Left forelimb (tissue), 1 donor: ENCODE measurements at regions not wholly inside any gene's neighbourhood (a gene's known extent, or its start where the extent isn't known, plus 50 kb on each side); places are given as distances from the start of the nearest gene placed in this dataset.
"Not testable (repeated sequence)": the region's sequence is repeated elsewhere in the genome, so short reads cannot be mapped to it uniquely, and the experiment has no call there.

Source experiments
- DNase-seq: peaks from one replicate; pipeline ENCODE4 v3.0.0-alpha.2; 2018; ENCODE audit warnings: low spot score

DNA sequence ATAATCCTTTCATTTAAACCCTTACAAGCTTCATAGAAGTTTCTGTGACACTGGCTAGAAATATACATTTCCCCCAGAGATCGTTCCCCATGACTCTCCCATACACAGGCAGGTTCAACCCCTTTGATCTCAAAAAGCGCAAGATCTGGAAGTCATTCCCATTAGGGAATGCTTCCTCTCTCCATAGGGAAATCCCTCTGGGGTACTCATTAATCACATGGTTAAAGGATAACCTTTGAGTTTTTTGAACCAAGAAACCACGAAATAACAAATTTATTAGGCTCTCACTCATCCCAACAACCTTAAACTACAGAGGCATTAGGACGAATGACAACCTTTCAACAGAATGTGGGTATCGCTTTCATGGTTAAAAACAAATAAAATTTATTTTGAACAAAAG lies 211.9 kb upstream of the PRICKLE2 start:
- DNase-seq = no peak

DNA sequence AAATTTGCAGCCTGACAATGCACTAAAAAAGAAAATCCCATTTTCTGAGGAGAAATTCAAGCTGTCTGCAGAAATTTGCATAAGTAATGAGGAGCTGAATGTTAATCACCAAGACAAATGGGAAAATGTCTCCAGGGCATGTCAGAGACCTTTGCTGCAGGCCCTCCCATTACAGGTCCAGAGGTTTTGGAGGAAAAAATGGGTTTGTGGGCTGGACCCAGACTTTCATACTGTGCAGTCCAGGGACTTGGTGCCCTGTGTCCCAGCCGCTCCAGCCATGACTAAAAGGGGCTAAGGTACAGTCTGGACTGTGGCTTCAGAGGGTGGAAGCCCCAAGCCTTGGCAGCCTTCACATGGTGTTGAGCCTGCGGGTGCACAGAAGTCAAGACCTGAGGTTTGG lies 209.8 kb upstream of the PRICKLE2 start:
- DNase-seq = not testable (repeated sequence)

DNA sequence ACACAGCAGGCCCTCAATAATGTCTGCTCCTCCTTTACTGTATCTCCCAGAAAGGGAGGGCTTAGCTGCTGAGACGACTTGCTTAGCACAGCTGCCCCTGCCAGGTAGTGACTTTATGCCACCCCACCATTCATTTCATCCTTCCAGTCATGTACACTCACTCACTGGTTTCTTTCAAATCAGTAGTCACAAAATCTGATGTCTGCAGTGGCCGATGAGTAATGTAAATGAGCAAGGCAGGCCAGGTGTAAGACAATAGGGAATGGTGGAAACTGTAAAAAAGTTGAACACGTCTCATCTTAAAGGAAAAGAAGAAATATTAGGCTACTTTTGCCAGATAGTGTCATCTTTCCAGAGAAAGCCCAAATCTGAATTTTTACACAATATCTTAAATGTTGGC lies 207.6 kb upstream of the PRICKLE2 start:
- DNase-seq = no peak

DNA sequence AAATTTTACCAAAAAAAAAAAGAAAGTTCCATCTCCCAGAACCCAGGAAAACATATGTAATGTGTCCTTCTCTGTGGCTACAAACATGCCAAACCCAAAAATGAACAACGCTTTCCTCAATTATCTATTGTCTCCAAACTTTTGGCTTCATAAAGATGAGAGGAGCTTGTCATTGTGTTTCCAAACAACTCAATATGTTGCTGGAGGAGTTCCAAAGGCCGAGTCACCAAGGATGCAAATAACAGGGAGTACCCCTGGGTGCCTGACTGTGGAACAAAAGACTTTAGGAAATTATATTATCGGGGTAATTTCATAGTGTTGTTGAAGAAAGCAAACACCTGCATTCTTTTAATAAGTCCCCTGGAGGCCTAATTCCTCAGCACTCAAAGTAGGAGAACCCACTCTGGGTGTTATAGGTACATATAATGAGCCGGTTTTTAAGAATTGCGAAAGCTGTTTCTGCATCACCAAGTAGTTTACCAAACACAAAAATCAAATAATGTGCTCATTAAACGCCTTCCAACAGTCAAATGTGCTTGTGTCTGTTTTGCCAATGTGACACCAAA lies 206.3 kb upstream of the PRICKLE2 start:
- no peak for DNase-seq

DNA sequence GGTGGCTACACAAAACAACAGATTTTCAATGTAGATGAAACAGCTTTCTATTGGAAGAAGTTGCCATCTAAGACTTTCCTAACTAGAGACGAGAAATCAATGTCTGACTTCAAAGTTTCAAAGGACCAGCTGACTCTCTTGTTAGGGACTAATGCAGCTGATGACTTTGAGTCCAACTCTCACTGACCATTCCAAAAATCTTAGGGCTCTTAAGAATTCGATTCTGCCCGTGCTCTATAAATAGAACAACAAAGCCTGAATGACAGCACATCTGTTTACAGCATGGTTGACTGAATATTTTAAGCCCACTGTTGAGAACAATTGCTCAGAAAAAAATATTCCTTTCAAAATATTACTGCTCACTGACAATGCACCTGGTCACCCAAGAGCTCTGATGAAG lies 202.4 kb upstream of the PRICKLE2 start:
- no peak for DNase-seq

DNA sequence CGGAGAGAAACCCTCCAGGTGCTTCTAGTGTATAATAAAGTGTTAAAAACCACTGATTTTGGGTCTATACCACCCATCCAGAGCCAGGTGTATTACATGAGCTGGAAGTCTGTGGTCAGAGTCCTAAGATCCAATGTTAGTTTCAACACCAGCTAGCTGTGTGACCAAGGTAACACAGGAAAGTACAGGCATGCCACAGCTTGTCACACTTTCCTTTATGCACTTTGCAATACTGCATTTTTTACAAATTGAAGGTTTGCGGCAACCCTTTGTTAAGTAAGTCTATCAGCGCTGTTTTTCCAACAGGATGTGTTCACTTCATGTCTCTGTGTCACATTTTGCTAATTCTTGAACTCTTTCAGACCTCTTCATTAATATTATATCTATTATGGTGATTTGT lies 201.3 kb upstream of the PRICKLE2 start:
- DNase-seq = no peak

DNA sequence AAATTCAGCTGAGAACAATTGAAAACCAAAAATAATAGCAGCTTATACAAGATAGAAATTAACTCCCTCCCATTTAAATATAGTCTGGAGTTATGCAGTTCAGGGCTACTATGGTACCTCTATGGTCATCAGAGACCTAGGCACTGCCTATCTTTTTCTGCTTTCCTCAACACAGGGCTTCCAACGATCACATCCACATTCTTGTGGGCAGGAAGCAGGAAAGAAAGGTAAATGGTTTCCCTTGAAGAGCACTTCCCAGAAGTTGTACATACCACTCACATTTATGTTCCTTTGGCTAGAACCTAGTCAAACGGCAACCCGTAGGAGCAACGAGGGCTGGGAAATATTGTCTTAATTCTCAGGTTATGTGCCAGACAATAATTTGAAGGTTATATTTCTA lies 197.7 kb upstream of the PRICKLE2 start:
- DNase-seq = no peak

DNA sequence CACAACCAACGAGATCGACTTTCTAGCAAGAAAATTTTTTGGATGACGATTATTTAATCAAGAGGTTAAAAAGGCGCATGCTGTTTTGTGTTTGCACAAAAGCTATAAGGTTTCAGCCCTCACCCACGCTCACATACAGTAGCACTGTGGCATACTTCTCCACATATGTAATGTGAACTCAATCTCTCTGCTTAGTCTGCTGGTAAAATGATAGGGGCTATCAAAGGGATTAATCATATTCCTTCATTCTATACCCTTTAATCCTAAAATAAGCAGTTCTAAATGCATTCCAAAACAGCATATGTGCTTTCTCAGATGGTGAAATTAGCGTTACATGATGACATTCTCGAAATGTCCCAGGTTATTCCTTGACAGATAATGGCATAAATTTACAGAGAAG lies 196.9 kb upstream of the PRICKLE2 start:
- no peak for DNase-seq

DNA sequence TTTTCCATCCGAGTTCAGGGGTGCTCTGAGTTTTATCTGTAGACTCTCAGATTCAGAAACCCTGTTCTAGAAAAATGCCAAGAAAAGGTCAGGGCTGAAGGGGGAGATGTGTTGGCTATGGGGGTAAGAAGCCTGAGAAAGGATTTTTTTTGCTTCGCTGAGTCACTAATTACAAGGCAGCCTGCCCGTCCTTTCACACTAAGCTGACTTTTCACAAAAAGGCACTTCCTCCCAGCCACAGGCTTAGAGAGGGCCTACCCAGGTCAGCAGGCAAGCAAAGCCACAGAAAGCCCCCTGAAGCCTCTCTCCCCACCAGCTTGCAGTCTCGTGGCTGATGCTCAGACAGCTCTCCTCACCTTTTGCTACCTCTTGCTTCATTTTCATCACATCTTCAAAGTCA lies 192.6 kb upstream of the PRICKLE2 start:
- no peak for DNase-seq

DNA sequence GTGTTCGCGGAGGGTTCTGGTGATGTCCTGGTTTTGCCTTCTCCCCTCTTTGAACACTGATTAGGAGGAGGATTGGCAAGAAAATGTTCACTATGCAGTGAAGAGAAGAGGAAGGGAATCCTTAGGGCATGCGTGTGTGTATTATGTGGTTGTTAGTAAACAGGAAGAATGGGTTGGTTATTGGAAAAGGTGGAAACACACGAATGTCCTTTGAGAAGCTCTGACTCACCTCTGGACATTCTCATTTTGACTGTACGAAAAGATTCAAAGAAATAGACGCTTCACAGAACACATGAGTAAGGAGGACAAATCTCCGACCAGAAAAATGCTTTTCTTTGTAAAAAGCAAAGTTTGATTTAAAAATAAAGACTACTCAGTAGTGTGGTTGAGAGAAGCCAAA lies 188.8 kb upstream of the PRICKLE2 start:
- no peak for DNase-seq

DNA sequence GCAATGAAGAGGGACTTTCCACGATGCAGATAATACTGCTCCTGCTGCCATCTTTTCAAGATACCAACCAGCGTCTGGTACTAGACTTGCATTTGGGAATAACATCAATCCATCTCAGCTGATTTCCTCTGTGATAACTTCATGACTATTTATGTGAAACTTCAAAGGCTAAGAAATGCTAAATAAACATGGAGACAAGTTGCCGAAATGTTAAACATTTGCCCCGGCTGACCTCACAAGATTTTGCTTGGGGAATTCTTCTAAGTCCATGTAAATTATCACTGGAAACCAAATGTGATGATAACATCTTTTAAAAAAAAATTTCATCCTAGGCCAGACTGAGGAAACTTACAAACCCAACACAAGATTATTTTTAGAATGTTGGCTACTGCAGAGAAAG lies 185.8 kb upstream of the PRICKLE2 start:
- DNase-seq = no peak

DNA sequence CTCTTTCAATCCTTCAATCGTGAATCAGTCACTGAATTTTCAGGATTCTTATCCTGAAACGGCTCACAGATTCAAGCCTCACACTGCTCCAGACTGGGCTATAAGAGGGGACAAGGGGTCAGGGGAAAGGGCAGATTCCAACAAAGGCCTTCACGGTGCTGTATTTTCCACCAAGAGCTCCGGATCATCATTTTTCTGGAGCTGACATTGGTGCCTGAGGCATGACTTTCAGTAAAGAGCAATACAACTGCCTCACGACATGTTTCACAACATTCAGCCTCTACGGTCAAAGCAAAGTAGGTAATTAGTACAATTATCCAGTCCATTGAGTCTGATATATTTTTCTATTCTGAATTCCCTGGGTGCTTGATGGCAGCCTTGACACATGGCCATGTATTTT lies 185.0 kb upstream of the PRICKLE2 start:
- DNase-seq = no peak

DNA sequence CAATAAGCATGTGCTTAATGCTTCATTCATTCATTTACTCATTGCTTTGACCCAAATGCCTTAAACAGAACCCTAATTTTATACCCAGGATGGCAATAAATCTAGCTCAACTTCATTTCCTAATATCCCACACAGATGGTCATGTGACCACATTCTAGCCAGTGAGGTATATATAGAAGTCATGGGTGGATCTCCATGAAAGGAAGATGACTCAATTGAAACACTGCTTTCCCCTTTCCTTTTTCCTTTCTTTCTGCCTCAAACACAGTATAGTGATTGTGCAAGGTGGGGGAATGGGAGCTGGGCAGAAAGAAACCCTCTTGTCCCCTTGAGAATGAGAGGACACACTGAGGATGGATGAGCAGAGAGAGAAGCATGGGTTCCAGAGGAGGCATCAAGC lies 183.5 kb upstream of the PRICKLE2 start:
- DNase-seq = no peak

DNA sequence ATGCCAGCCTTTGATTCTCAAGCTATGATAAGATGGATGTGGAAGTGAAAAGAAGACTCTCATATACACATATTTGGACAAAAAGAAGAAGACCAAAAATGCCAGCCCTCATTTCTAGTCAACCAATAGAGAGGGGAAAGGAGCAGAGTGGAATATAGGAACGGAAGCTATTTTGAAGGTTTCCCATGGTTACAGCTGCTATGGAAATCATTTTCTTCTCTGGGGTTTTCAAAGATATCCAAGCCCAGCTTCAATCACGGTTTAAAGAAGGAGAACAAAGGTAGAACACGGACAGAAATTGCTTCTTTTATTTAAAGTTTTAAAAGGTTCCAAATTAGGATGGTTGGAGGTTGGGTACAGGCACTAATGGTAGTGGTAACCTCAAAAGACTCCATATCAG lies 181.0 kb upstream of the PRICKLE2 start:
- DNase-seq = no peak

DNA sequence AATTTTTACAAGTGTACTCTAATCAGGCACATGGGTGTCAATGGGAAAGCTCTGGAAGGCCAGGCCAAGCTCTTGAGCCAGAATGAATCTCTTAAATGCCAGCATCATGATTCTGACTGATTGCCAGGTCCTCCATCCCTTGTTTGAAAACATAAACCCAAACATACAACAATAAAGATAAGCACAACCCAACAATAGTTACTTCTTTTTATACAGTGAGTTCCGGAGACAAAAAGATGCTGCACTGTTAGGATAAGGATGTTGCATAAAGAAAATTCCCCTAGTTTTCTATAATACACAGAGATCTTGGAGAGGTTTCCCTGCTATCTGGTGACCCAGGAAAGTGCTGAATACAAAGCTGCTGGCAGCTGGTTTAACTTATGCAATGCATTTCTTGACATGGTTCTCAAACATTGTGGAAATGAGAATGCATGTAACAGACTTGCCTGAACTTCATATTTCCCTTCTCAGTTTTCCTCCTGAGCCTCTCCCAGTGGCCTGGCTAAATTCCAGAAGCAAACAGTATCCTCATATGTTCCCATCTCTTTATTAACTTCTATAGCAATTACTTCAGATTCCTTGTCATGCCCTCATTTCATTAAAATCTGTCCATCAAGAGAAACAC lies 180.1 kb upstream of the PRICKLE2 start:
- no peak for DNase-seq

DNA sequence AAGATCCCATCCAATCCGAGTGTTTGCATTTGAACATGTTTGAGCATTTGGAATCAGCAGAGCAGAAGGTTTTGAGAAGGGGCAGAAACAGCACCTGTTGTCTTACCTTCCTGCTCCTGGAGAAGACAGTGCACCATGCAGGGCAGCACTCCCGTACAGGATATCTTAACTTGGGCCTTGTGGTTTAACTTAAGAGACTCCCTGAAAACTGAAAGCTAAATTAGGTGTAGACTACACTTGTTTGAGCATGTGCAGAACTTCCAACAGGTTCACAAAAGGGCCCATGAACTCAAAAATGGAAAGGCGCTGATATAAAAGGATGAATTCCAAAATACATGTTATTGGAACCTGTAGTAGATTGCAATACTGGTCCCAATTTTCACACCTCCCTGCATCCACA lies 175.4 kb upstream of the PRICKLE2 start:
- DNase-seq = no peak

DNA sequence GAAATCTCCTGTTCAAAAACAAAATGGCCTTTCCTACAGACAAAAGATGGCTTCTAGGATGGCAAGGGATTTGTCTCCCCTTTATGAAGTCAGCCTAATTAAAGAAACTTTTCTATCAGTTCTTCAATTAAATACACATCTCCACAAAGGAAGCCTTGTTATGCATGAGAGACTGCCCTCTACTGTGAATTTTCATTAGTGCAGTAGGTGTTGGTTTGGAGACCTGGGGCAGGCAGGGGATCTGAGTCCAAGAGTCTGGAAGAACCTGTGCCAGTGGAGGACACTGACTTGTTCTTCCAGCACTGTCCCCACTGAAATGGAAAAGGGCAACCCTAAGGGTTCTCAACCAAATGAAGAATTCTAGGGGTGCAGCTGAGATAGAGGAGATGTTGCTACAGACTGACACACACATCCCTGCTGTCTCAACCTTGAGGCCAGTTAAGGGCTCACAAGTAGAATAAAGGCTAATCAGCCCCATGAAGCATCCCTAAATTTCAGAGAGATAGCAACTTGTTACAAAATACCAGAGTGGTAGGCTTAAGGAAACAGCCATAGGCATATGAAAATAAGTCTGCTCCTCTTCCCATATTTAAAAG lies 174.0 kb upstream of the PRICKLE2 start:
- no peak for DNase-seq

DNA sequence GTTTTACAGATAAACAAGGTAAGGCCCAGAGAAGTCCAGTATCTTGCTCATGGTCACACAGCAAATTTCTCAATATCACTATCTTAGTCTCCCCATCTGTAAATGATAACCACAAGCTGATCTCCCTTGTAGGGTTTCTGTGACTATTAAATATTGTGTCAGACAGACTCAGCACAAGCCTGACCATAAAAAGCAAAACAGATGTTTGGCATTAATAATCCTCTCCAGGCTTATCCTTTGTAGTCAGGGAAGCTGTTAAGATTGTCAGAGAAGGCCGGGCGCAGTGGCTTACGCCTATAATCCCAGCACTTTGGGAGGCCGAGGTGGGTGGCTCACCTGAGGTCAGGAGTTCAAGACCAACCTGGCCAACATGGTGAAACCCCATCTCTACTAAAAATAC lies 173.2 kb upstream of the PRICKLE2 start:
- DNase-seq = no peak

DNA sequence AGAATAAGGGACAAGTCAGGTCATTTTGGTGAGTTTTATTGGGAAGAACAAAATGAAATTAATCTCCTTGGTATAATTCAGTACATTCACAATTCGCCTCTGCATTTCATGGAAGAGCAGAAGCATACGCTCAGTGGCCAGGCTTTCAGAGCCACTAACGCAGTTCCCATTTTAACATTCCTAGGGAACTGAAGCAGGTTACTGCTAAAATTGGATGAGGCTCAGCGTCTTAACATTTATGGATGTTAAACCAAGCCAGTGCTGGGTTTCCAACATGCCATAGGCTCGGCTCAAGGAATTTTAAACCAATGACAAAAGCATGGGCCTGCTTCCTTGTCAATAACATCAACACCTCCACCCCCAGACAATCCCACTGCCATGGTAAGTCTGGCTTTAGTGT lies 172.7 kb upstream of the PRICKLE2 start:
- DNase-seq = no peak

DNA sequence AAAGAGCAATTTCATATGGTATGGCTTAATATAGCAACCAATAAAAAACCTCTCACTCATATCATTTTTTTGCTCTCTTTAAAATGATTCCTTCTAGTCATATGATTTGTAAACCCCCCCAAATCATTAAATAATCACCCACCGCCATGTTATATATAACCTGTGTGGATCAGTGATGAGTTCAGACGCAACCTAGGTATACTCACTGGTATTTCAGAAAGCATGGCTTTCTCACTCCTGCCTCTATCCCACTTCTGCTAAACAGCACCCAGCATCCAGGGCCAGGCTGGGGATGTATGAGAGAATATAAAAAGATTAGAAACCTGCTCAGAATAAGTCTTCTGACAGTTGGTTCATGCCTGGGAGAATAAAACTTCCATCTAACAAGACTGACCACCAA lies 172.3 kb upstream of the PRICKLE2 start:
- DNase-seq = no peak

DNA sequence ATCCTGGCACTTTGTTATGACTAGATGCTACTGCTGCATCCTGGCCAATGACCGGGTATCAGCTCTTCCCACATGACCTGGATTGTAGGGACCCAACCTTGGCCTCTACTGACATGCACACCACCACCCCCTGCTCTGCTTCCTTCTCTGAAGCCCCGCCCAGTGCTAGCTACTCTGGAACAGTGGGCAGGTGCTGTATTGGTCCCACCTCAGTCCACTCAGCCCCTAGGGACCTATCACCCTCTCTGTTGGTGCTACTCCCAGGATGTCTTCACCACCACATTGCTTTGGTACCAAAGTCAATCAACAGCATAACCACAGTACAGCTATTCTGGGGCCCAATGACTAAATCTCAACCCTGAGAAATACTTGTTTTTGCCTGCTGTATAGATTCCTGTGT lies 170.2 kb upstream of the PRICKLE2 start:
- DNase-seq = no peak

DNA sequence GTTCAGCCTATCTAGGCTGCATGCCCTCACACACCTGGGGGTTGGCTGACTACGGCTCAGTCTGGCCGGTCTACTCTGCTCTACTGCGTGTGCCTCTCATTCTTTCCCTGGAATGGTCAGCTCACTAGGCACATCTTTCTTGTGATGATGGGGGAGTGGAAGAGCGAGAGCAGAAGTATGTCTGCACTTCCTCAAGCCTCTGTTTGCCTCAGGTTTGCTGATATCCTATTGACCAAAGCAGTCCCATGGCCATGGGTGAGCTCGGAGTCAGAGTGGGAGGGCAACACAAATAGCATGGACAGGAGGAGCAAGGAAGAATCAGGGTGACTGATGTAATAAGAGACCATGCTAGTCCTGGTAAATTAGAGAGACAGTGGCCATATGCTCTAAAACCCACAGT lies 167.9 kb upstream of the PRICKLE2 start:
- no peak for DNase-seq

DNA sequence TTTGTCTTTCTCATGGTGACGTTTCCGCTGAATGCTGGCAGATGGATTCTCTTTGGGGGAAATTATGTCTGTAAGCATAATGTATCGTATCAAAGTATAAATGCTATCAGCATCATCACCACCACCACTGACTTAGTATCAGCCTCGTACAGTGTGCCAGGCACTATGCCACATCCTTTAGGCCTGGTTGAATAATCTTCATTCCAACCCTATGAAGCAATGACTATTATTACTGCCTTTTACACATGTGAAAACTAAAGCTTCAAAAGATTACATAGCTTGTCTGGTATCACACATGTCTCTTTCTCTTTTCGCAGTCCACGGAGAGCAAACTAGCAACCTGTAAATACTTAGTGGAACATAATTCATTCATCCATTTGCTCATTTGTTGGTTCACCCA lies 166.7 kb upstream of the PRICKLE2 start:
- no peak for DNase-seq

DNA sequence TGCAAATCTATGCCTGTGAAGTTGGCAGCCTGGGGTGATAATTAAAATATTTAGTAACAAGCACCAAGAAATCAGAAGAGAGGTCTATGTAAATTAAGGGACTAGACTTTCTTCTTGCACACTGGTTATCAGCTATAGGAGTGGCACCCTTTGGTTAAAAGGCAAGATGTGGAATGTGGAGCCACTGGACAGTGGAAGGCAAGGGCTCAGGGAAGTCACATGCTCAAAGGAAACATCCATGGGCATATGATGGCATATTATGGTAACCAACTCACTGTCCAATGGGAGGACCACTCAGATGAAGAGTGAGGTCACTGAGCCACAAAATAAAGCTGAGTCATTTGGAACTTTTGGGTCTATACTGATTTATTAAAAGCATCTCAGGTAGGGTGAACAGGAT lies 165.6 kb upstream of the PRICKLE2 start:
- DNase-seq = no peak
